DMS79 treated with DMSO at 0.1 percent for 48 hours (cell line): ENCODE measurements at regions not wholly inside any gene's neighbourhood (a gene's known extent, or its start where the extent isn't known, plus 50 kb on each side); places are given as distances from the start of the nearest gene placed in this dataset.

Source experiments
- DNase-seq: peaks from one replicate; lab custom pipeline; 2025; lab: John Stamatoyannopoulos, UW

- no peak for DNase-seq
Measured at GRCh38 chr18:43649649-43650357, 372.5 kb upstream of the SYT4 start.

GRCh38 chr18:43650426-43650825, 373.1 kb upstream of the SYT4 start:
- no peak for DNase-seq

- no peak for DNase-seq
Measured at GRCh38 chr18:43651057-43651456, 373.8 kb upstream of the SYT4 start.

GRCh38 chr18:43656547-43656946, 379.3 kb upstream of the SYT4 start:
- no peak for DNase-seq

- no peak for DNase-seq
Measured at GRCh38 chr18:43661570-43661969, 384.3 kb upstream of the SYT4 start.

- no peak for DNase-seq
Measured at GRCh38 chr18:43662657-43663056, 385.4 kb upstream of the SYT4 start.

GRCh38 chr18:43663159-43663558, 385.9 kb upstream of the SYT4 start:
- DNase-seq, result no peak

GRCh38 chr18:43664487-43665008, 387.3 kb upstream of the SYT4 start:
- DNase-seq, result no peak

- no peak for DNase-seq
Measured at GRCh38 chr18:43665105-43665788, 388.0 kb upstream of the SYT4 start.

GRCh38 chr18:43668866-43669265, 391.6 kb upstream of the SYT4 start:
- no peak for DNase-seq

- DNase-seq, result no peak
Measured at GRCh38 chr18:43671431-43671830, 394.1 kb upstream of the SYT4 start.

- no peak for DNase-seq
Measured at GRCh38 chr18:43680096-43680495, 402.8 kb upstream of the SYT4 start.

GRCh38 chr18:43681661-43682060, 404.4 kb upstream of the SYT4 start:
- DNase-seq, result no peak

GRCh38 chr18:43682196-43682595, 404.9 kb upstream of the SYT4 start:
- no peak for DNase-seq

- no peak for DNase-seq
Measured at GRCh38 chr18:43686709-43687108, 409.4 kb upstream of the SYT4 start.

GRCh38 chr18:43692099-43692690, 414.9 kb upstream of the SYT4 start:
- DNase-seq, result no peak

GRCh38 chr18:43702399-43702798, 425.1 kb upstream of the SYT4 start:
- DNase-seq, result no peak

- DNase-seq, result no peak
Measured at GRCh38 chr18:43703050-43703449, 425.8 kb upstream of the SYT4 start.

GRCh38 chr18:43705850-43706249, 428.6 kb upstream of the SYT4 start:
- no peak for DNase-seq

- no peak for DNase-seq
Measured at GRCh38 chr18:43710135-43710534, 432.8 kb upstream of the SYT4 start.

- no peak for DNase-seq
Measured at GRCh38 chr18:43714343-43715010, 437.2 kb upstream of the SYT4 start.

- no peak for DNase-seq
Measured at GRCh38 chr18:43719267-43719795, 442.0 kb upstream of the SYT4 start.
